MM.1S (cell line): ENCODE measurements at regions not wholly inside any gene's neighbourhood (a gene's known extent, or its start where the extent isn't known, plus 50 kb on each side); places are given as distances from the start of the nearest gene placed in this dataset.
"Not testable (repeated sequence)": the region's sequence is repeated elsewhere in the genome, so short reads cannot be mapped to it uniquely, and the experiment has no call there.

Experiments used
- DNase-seq: peaks from one replicate; pipeline ENCODE4 v3.0.0-alpha.2; 2015
- H2AFZ ChIP-seq: fragments of 300-600 bp; sonication (generic); 2 replicates; pipeline ENCODE4 v1.6.0; 2016; ENCODE audit warnings: antibody characterized with exemption, low read length
- H3F3A ChIP-seq: fragments of 300-600 bp; sonication (generic); 2 replicates; pipeline ENCODE4 v1.6.1; 2016; ENCODE audit warnings: mild to moderate bottlenecking, antibody characterized with exemption, low read length, moderate library complexity, mixed read lengths; ENCODE audit not compliant: insufficient read depth
- H3K27ac ChIP-seq: fragments of 300-600 bp; sonication (generic); 2 replicates; pipeline ENCODE4 v1.5.1; 2016; ENCODE audit warnings: mild to moderate bottlenecking, low read length
- H3K27me3 ChIP-seq: fragments of 300-600 bp; sonication (generic); replicated peaks from 2 replicates; pipeline ENCODE4 v1.6.0; 2016; ENCODE audit warnings: low read length; ENCODE audit not compliant: insufficient read depth
- H3K36me3 ChIP-seq: fragments of 300-600 bp; sonication (generic); replicated peaks from 2 replicates; pipeline ENCODE4 v1.6.1; 2016; ENCODE audit warnings: mild to moderate bottlenecking, low read length, mixed read lengths; ENCODE audit not compliant: insufficient read depth
- H3K4me1 ChIP-seq: fragments of 300-600 bp; sonication (generic); 2 replicates; pipeline ENCODE4 v1.6.1; 2016; ENCODE audit warnings: low read length, mixed read lengths
- H3K4me2 ChIP-seq: fragments of 300-600 bp; sonication (generic); 2 replicates; pipeline ENCODE4 v1.6.0; 2016; ENCODE audit warnings: low read depth, low read length
- H3K4me3 ChIP-seq: fragments of 300-600 bp; sonication (generic); 2 replicates; pipeline ENCODE4 v1.5.1; 2016; ENCODE audit warnings: low read length, mixed read lengths
- H3K79me2 ChIP-seq: fragments of 300-600 bp; sonication (generic); 2 replicates; pipeline ENCODE4 v1.6.1; 2016; ENCODE audit warnings: mixed run types, low read length, mixed read lengths
- H3K9ac ChIP-seq: fragments of 300-600 bp; sonication (generic); 2 replicates; pipeline ENCODE4 v1.6.1; 2016; ENCODE audit warnings: low read length, mixed read lengths
- H3K9me2 ChIP-seq: fragments of 300-600 bp; sonication (generic); replicated peaks from 2 replicates; pipeline ENCODE4 v1.6.1; 2016; ENCODE audit warnings: mild to moderate bottlenecking, low read length, mixed read lengths; ENCODE audit not compliant: insufficient read depth
- H3K9me3 ChIP-seq: fragments of 300-600 bp; sonication (generic); replicated peaks from 2 replicates; pipeline ENCODE4 v1.6.1; 2016; ENCODE audit warnings: mild to moderate bottlenecking, low read length, mixed read lengths; ENCODE audit not compliant: insufficient read depth
- H4K20me1 ChIP-seq: fragments of 300-600 bp; sonication (generic); 2 replicates; pipeline ENCODE4 v1.6.1; 2016; ENCODE audit warnings: mild to moderate bottlenecking, low read length, moderate library complexity, mixed read lengths; ENCODE audit not compliant: insufficient read depth
- EZH2 ChIP-seq: fragments of 300-600 bp; sonication (generic); optimal IDR thresholded peaks from 2 replicates; pipeline ENCODE3; 2017; ENCODE audit warnings: low read depth, mild to moderate bottlenecking, antibody characterized with exemption, low read length, mixed read lengths
- EZH2phosphoT487 ChIP-seq: fragments of 300-600 bp; sonication (generic); IDR thresholded peaks from 2 replicates; pipeline ENCODE4 v1.6.1; 2018; ENCODE audit warnings: antibody characterized with exemption, low read length
- TF ChIP-seq, protein P1 (sequence below): fragments of 300-600 bp; sonication (generic); IDR thresholded peaks from 2 replicates; pipeline ENCODE4 v1.5.1; 2016; ENCODE audit warnings: antibody characterized with exemption, low read length, mixed read lengths

DNA sequence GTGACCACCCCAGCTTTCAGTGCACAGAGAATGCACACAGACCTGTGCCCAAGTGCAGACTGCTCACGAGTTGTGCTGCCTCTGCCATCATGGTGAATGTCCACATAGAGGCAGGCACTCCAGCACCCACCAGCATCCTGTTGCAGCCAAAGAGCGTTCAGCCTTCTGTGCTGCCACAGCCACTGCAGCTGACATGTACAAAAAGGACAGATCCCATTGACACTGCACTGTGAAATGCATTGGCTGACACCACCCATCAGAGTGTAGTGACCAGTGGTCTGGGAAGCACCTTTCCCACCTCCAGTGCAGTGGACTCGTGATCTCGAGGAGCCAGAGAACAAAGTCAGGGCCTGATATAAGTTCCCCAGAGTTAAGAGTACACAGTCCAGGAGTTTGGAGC is 260.3 kb downstream of the RAP2B start:
- no peaks in the 10 kb centered on the region; the same call in 1 of the 2 replicates for H3K9me3 ChIP-seq

GRCh38 chr3:153423820-153424219 is 261.8 kb downstream of the RAP2B start:
- H3K9ac ChIP-seq, H3K9me3 ChIP-seq: not testable (repeated sequence)

More for the DNA sequence above, 260.3 kb downstream of the RAP2B start:
- TF ChIP-seq, protein P1, sequence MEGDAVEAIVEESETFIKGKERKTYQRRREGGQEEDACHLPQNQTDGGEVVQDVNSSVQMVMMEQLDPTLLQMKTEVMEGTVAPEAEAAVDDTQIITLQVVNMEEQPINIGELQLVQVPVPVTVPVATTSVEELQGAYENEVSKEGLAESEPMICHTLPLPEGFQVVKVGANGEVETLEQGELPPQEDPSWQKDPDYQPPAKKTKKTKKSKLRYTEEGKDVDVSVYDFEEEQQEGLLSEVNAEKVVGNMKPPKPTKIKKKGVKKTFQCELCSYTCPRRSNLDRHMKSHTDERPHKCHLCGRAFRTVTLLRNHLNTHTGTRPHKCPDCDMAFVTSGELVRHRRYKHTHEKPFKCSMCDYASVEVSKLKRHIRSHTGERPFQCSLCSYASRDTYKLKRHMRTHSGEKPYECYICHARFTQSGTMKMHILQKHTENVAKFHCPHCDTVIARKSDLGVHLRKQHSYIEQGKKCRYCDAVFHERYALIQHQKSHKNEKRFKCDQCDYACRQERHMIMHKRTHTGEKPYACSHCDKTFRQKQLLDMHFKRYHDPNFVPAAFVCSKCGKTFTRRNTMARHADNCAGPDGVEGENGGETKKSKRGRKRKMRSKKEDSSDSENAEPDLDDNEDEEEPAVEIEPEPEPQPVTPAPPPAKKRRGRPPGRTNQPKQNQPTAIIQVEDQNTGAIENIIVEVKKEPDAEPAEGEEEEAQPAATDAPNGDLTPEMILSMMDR = no peak
- TF ChIP-seq EZH2 (no peak), EZH2phosphoT487 (no peak)
- Histone ChIP-seq H3F3A (no peaks in the 10 kb centered on the region), H3K36me3 (no peaks in the 10 kb centered on the region), H3K79me2 (no peaks in the 10 kb centered on the region), H3K9me2 (no peaks in the 10 kb centered on the region), H3K4me2 (no peak overlapping the region), H3K27ac (no peak overlapping the region), H3K9ac (no peak overlapping the region), H4K20me1 (no peaks in the 10 kb centered on the region), H3K4me3 (no peak overlapping the region), H2AFZ (no peak overlapping the region), H3K27me3 (no peaks in the 10 kb centered on the region), H3K4me1 (no peaks in the 10 kb centered on the region)
- DNase-seq = no peak

GRCh38 chr3:153426344-153426743 is 264.3 kb downstream of the RAP2B start:
- Histone ChIP-seq H3K36me3 (no peaks in the 10 kb centered on the region), H3K4me2 (no peak overlapping the region), H3K4me3 (no peak overlapping the region), H3K9me3 (no peaks in the 10 kb centered on the region), H3F3A (no peaks in the 10 kb centered on the region), H3K4me1 (no peaks in the 10 kb centered on the region), H4K20me1 (no peaks in the 10 kb centered on the region), H3K27me3 (no peaks in the 10 kb centered on the region), H3K9me2 (no peaks in the 10 kb centered on the region), H3K79me2 (no peaks in the 10 kb centered on the region), H3K9ac (no peak overlapping the region), H2AFZ (no peak overlapping the region), H3K27ac (no peak overlapping the region)
- DNase-seq = no peak
- TF ChIP-seq EZH2 (no peak), EZH2phosphoT487 (no peak)
- TF ChIP-seq, protein P1 = no peak

More at GRCh38 chr3:153423820-153424219, 261.8 kb downstream of the RAP2B start:
- H3K4me3 ChIP-seq, H3K4me2 ChIP-seq, H3K27ac ChIP-seq, H3K79me2 ChIP-seq, H3F3A ChIP-seq, H4K20me1 ChIP-seq, DNase-seq, H2AFZ ChIP-seq, H3K4me1 ChIP-seq, H3K27me3 ChIP-seq, H3K9me2 ChIP-seq, H3K36me3 ChIP-seq: not testable (repeated sequence)

DNA sequence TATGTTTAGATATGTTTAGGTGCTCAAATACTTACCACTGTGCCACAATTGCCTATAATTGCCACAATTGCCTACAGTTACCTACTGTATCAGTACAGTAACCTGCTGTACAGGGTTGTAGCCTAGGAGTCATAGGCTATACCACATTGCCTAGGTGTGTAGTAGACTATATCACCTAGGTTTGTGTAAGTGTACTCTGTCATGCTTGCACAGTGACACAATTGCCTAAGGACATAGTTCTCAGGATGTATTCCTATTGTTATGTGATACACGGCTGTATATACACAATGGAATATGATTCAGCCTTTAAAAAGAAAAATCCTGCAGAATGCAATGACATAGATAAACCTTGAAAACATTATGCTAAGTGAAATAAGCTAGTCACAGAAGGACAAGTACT is 264.8 kb downstream of the RAP2B start:
- Histone ChIP-seq H3K27ac (no peak overlapping the region), H3K27me3 (no peaks in the 10 kb centered on the region), H3K4me1 (no peaks in the 10 kb centered on the region), H3K9me3 (no peaks in the 10 kb centered on the region), H3K4me2 (no peak overlapping the region), H2AFZ (no peak overlapping the region), H3F3A (no peaks in the 10 kb centered on the region), H3K9me2 (no peaks in the 10 kb centered on the region), H3K79me2 (no peaks in the 10 kb centered on the region), H3K4me3 (no peak overlapping the region), H3K36me3 (no peaks in the 10 kb centered on the region), H3K9ac (no peak overlapping the region), H4K20me1 (no peaks in the 10 kb centered on the region)
- no peak for DNase-seq
- TF ChIP-seq, protein P1 = no peak
- TF ChIP-seq EZH2phosphoT487 (no peak), EZH2 (no peak)
